DOHH2 (cell line): ENCODE measurements at regions not wholly inside any gene's neighbourhood (a gene's known extent, or its start where the extent isn't known, plus 50 kb on each side); places are given as distances from the start of the nearest gene placed in this dataset.

ENCODE experiments used
- H3F3A ChIP-seq: fragments of 200-600 bp; sonication (generic), shearing (Covaris generic); 2 replicates; pipeline ENCODE4 v1.6.0; 2016; ENCODE audit warnings: antibody characterized with exemption, mild to moderate bottlenecking; ENCODE audit not compliant: control insufficient read depth, insufficient read depth
- H3K27ac ChIP-seq: fragments of 200-600 bp; sonication (generic); 2 replicates; pipeline ENCODE4 v1.5.1; 2014; ENCODE audit warnings: low read depth, mild to moderate bottlenecking, low read length, moderate library complexity
- H3K27me3 ChIP-seq: fragments of 200-600 bp; sonication (generic); 2 replicates; pipeline ENCODE4 v1.6.1; 2014; ENCODE audit warnings: mild to moderate bottlenecking, low read length, mixed read lengths; ENCODE audit not compliant: control insufficient read depth
- H3K36me3 ChIP-seq: fragments of 200-600 bp; sonication (generic); 2 replicates; pipeline ENCODE4 v1.6.1; 2014; ENCODE audit warnings: mild to moderate bottlenecking, low read length, moderate library complexity, mixed read lengths; ENCODE audit not compliant: control insufficient read depth
- H3K4me1 ChIP-seq: fragments of 200-600 bp; sonication (generic); 2 replicates; pipeline ENCODE4 v1.6.1; 2014; ENCODE audit warnings: mild to moderate bottlenecking, low read length, mixed read lengths; ENCODE audit not compliant: control insufficient read depth
- H3K4me2 ChIP-seq: fragments of 200-600 bp; sonication (generic); 2 replicates; pipeline ENCODE4 v1.6.0; 2014; ENCODE audit warnings: mild to moderate bottlenecking, low read length, moderate library complexity
- H3K4me3 ChIP-seq: fragments of 200-600 bp; sonication (generic); 2 replicates; pipeline ENCODE4 v1.5.1; 2014; ENCODE audit warnings: mild to moderate bottlenecking, low read length, mixed read lengths
- H3K79me2 ChIP-seq: fragments of 200-600 bp; sonication (generic); 2 replicates; pipeline ENCODE4 v1.6.1; 2014; ENCODE audit warnings: mild to moderate bottlenecking, low read length, mixed read lengths; ENCODE audit not compliant: control insufficient read depth
- H3K9me2 ChIP-seq: fragments of 200-600 bp; sonication (generic); replicated peaks from 2 replicates; pipeline ENCODE4 v1.6.1; 2014; ENCODE audit warnings: mild to moderate bottlenecking, low read length, mixed read lengths; ENCODE audit not compliant: control insufficient read depth
- H3K9me3 ChIP-seq: fragments of 200-600 bp; sonication (generic); 2 replicates; pipeline ENCODE4 v1.6.1; 2014; ENCODE audit warnings: antibody characterized with exemption, low read length, mixed read lengths; ENCODE audit not compliant: control insufficient read depth, insufficient read depth
- H4K20me1 ChIP-seq: fragments of 200-600 bp; sonication (generic); 2 replicates; pipeline ENCODE4 v1.6.0; 2014; ENCODE audit warnings: low read depth, mild to moderate bottlenecking, antibody characterized with exemption, low read length, moderate library complexity; ENCODE audit not compliant: control insufficient read depth, insufficient read depth
- CTCF ChIP-seq: fragments of 200-600 bp; sonication (generic); IDR thresholded peaks from one replicate; pipeline ENCODE4 v1.5.1; 2014; ENCODE audit warnings: antibody characterized with exemption, mild to moderate bottlenecking, low read depth, low read length; ENCODE audit not compliant: poor library complexity, severe bottlenecking
- EZH2phosphoT487 ChIP-seq: fragments of 200-600 bp; sonication (generic); IDR thresholded peaks from 2 replicates; pipeline ENCODE4 v1.6.1; 2017; ENCODE audit warnings: borderline replicate concordance, mild to moderate bottlenecking, antibody characterized with exemption, low read length, moderate library complexity, mixed read lengths

- TF ChIP-seq EZH2phosphoT487, result no peak
- no peak for TF ChIP-seq CTCF
Observed at GRCh38 chr12:39145175-39145999, 240.0 kb upstream of the CPNE8 start.

DNA sequence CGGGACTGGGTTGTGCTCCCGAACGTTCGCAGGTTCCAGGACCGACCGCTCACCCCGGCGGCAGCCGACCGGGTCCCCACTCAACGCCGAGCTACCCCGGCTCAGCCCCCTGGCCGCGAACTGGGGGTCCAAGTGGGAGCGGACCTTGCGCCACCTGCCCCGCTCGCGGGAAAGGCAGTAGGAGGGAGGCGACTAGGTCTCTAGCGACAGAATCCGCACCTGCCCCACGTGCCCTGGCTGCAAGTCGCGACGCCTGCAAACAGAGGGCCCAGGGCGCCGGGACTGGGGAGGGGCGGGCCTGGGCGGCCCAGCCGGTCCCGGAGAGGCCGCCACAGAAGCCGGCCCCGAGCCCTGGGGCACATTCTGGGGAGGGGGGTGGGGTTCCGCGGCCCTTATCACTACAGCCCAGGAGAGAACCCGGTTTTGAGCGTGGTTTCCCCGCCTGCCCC, 239.2 kb upstream of the CPNE8 start:
- Histone ChIP-seq H3F3A (no peaks in the 10 kb centered on the region), H3K4me2 (no peak overlapping the region), H3K4me3 (no peak overlapping the region), H3K79me2 (no peaks in the 10 kb centered on the region), H3K9me3 (peaks cover 3% of the 10 kb centered on the region; the same call in 1 of the 2 replicates), H4K20me1 (no peaks in the 10 kb centered on the region), H3K27me3 (no peaks in the 10 kb centered on the region), H3K36me3 (no peaks in the 10 kb centered on the region), H3K27ac (no peak overlapping the region), H3K4me1 (no peaks in the 10 kb centered on the region), H3K9me2 (no peaks in the 10 kb centered on the region)
- no peak for TF ChIP-seq EZH2phosphoT487
- TF ChIP-seq CTCF, result no peak

More at GRCh38 chr12:39145175-39145999, 240.0 kb upstream of the CPNE8 start:
- no peak overlapping the region for H3K4me3 ChIP-seq
- H3F3A ChIP-seq, result no peaks in the 10 kb centered on the region
- H3K4me2 ChIP-seq, result no peak overlapping the region
- H3K9me2 ChIP-seq, result no peaks in the 10 kb centered on the region
- no peaks in the 10 kb centered on the region for H3K79me2 ChIP-seq
- H3K9me3 ChIP-seq, result peaks cover 5% of the 10 kb centered on the region; the same call in 1 of the 2 replicates
- no peaks in the 10 kb centered on the region for H3K27me3 ChIP-seq
- no peaks in the 10 kb centered on the region for H3K4me1 ChIP-seq
- no peaks in the 10 kb centered on the region for H3K36me3 ChIP-seq
- no peak overlapping the region for H3K27ac ChIP-seq
- H4K20me1 ChIP-seq, result no peaks in the 10 kb centered on the region

GRCh38 chr12:39138268-39138667, 232.9 kb upstream of the CPNE8 start:
- H3K27ac ChIP-seq, result no peak overlapping the region
- H3F3A ChIP-seq, result no peaks in the 10 kb centered on the region
- H3K36me3 ChIP-seq, result no peaks in the 10 kb centered on the region
- no peaks in the 10 kb centered on the region for H3K27me3 ChIP-seq
- H3K4me3 ChIP-seq, result no peak overlapping the region
- H3K9me2 ChIP-seq, result no peaks in the 10 kb centered on the region
- no peaks in the 10 kb centered on the region for H3K79me2 ChIP-seq
- TF ChIP-seq EZH2phosphoT487, result no peak
- TF ChIP-seq CTCF, result no peak
- H3K4me1 ChIP-seq, result no peaks in the 10 kb centered on the region
- no peaks in the 10 kb centered on the region for H4K20me1 ChIP-seq
- no peaks in the 10 kb centered on the region for H3K9me3 ChIP-seq
- H3K4me2 ChIP-seq, result no peak overlapping the region
